GM12891 (cell line): ENCODE measurements at regions not wholly inside any gene's neighbourhood (a gene's known extent, or its start where the extent isn't known, plus 50 kb on each side); places are given as distances from the start of the nearest gene placed in this dataset.

Experiments used
- PAX5 ChIP-seq: IDR thresholded peaks from 2 replicates; pipeline ENCODE4 v1.6.1; 2011; ENCODE audit warnings: low read length, moderate library complexity, mild to moderate bottlenecking; ENCODE audit not compliant: insufficient read depth, severe bottlenecking
- POLR2A ChIP-seq: IDR thresholded peaks from 2 replicates; pipeline ENCODE4 v1.6.1; 2011; ENCODE audit warnings: low read depth, low read length, control low read depth
- POLR2AphosphoS5 ChIP-seq: IDR thresholded peaks from 2 replicates; pipeline ENCODE4 v1.6.1; 2011; ENCODE audit warnings: low read depth, low read length, control low read depth
- SPI1 ChIP-seq: IDR thresholded peaks from 2 replicates; pipeline ENCODE4 v1.6.1; 2011; ENCODE audit warnings: low read depth, low read length, control low read depth
- TAF1 ChIP-seq: IDR thresholded peaks from 2 replicates; pipeline ENCODE4 v1.6.1; 2011; ENCODE audit warnings: low read depth, low read length, control low read depth

DNA sequence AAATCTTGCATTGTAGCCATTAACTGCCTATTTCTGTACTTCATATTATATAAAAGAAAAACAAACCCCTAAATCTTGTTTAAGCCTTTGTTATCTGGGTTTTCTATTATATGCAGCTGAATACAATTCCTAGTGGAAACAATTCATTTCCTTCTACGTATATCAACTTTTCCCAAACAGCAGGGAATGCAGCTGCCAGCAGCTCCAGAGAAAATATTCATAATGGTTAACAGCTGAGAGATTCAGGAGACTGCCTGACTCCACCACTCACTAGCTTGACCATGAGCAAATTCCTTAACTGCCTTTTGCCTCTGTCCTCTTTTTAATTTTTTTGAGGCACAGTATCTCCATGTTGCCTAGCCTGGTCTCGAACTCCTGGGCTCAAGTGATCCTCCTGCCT, 146.2 kb downstream of the SPATA18 start:
- TF ChIP-seq POLR2A, result no peak
- TF ChIP-seq POLR2AphosphoS5, result no peak
- no peak for TF ChIP-seq TAF1
- TF ChIP-seq SPI1, result no peak
- no peak for TF ChIP-seq PAX5
